Coronary artery (tissue), 2 donors: ENCODE measurements at regions not wholly inside any gene's neighbourhood (a gene's known extent, or its start where the extent isn't known, plus 50 kb on each side); places are given as distances from the start of the nearest gene placed in this dataset.
A peak's percentile ranks its signal among the peaks of the same experiment; 100 is the strongest.

Source experiments
- DNase-seq: peaks from one replicate; pipeline ENCODE4 v3.0.0-alpha.2; 2017; ENCODE audit warnings: low spot score
- H3K27ac ChIP-seq, 2 donors: fragments of 200-600 bp; sonication (generic); one replicate each; pipeline ENCODE4 v1.5.1; 2016 to 2019
- H3K4me3 ChIP-seq: fragments of 200-600 bp; sonication (generic); 2 replicates; pipeline ENCODE4 v1.5.1; 2016; ENCODE audit warnings: mild to moderate bottlenecking, moderate library complexity
- CTCF ChIP-seq: fragments of 200-600 bp; sonication (generic); IDR thresholded peaks from one replicate; pipeline ENCODE4 v1.5.1; 2019; ENCODE audit warnings: antibody characterized with exemption

- no peak for TF ChIP-seq CTCF
- H3K4me3 ChIP-seq = no peak overlapping the region
- no peak for DNase-seq
- H3K27ac ChIP-seq = no peak overlapping the region
These were observed 461.5 kb downstream of the RMST start for GRCh38 chr12:97924122-97924521.

- no peak for TF ChIP-seq CTCF
- DNase-seq = no peak
- no peak overlapping the region for H3K4me3 ChIP-seq
These were observed 465.4 kb downstream of the RMST start for GRCh38 chr12:97927977-97928376.

GRCh38 chr12:97936165-97936564 lies 473.6 kb downstream of the RMST start:
- H3K27ac ChIP-seq = no peak overlapping the region
- no peak for DNase-seq

More at GRCh38 chr12:97927977-97928376, 465.4 kb downstream of the RMST start:
- no peak overlapping the region for H3K27ac ChIP-seq

GRCh38 chr12:97938031-97938430 lies 475.4 kb downstream of the RMST start:
- Histone ChIP-seq H3K4me3 (no peak overlapping the region), H3K27ac (peak overlapping the region in 1 of 2 donors; percentile 51)
- no peak for TF ChIP-seq CTCF
- DNase-seq = no peak

More at GRCh38 chr12:97936165-97936564, 473.6 kb downstream of the RMST start:
- H3K4me3 ChIP-seq = no peak overlapping the region
- no peak for TF ChIP-seq CTCF

- TF ChIP-seq CTCF = no peak
- H3K27ac ChIP-seq = no peak overlapping the region
- no peak for DNase-seq
- H3K4me3 ChIP-seq = no peak overlapping the region
These were observed 476.6 kb downstream of the RMST start for GRCh38 chr12:97939156-97939555.

- H3K4me3 ChIP-seq = no peak overlapping the region
- no peak for DNase-seq
- H3K27ac ChIP-seq = no peak overlapping the region
- TF ChIP-seq CTCF = no peak
These were observed 477.5 kb downstream of the RMST start for GRCh38 chr12:97940105-97940504.

- no peak overlapping the region for H3K27ac ChIP-seq
- no peak for DNase-seq
- no peak overlapping the region for H3K4me3 ChIP-seq
- no peak for TF ChIP-seq CTCF
These were observed 478.0 kb downstream of the RMST start for GRCh38 chr12:97940629-97941028.
